ENCODE measurements at regions not wholly inside any gene's neighbourhood (a gene's known extent, or its start where the extent isn't known, plus 50 kb on each side); places are given as distances from the start of the nearest gene placed in this dataset.
A peak's percentile ranks its signal among the peaks of the same experiment; 100 is the strongest.

GRCh38 chr11:27908621-27909020, 199.3 kb downstream of the KIF18A start:
- intact Hi-C loops (cut with micrococcal nuclease): loop anchor here in 1 of 2 donors (10.0 kb wide), 1 partner anchor 1084 kb away; no protein-coding TSS in a partner anchor
- Histone ChIP-seq H3K4me1 (ENCODE audit: control insufficient read depth in 1 of 2, insufficient read depth in 2 of 2, low read length in 2 of 2) (no peaks in the 10 kb centered on the region), H3K4me2 (replicated peaks; ENCODE audit: extremely low read depth, low read length, poor library complexity, severe bottlenecking) (no peak overlapping the region), H4K20me1 (ENCODE audit: insufficient read depth, low read length) (no peaks in the 10 kb centered on the region), H3K27ac (ENCODE audit: low read depth in 1 of 2, low read length in 2 of 2) (no peak overlapping the region), H3K27me3 (ENCODE audit: control insufficient read depth in 2 of 2, insufficient read depth in 2 of 2, low read length in 2 of 2) (no peaks in the 10 kb centered on the region), H3K36me3 (replicated peaks in 1 of 2; ENCODE audit: control insufficient read depth in 1 of 2, insufficient read depth in 2 of 2, low read length in 2 of 2) (no peaks in the 10 kb centered on the region), H3K9me3 (replicated peaks in 1 of 2; ENCODE audit: control insufficient read depth in 1 of 2, insufficient read depth in 1 of 2, low read length in 2 of 2) (peaks cover 0 to 3% of the 10 kb centered on the region in 2 donors), H3K79me2 (ENCODE audit: insufficient read depth, low read length) (no peaks in the 10 kb centered on the region), H3K9ac (ENCODE audit: insufficient read depth, low read length, poor library complexity, severe bottlenecking) (no peak overlapping the region), H3K4me3 (replicated peaks in 1 of 3; ENCODE audit: low read depth in 2 of 3, low read length in 3 of 3) (no peak overlapping the region), H2AFZ (ENCODE audit: insufficient read depth, low read depth, low read length, poor library complexity, severe bottlenecking) (no peak overlapping the region)
- H3K4me1 Mint-ChIP-seq: peaks cover 4% of the 10 kb centered on the region
- no peak overlapping the region for H3K4me3 Mint-ChIP-seq
- peak overlapping the region in 1 of 7 donors; percentile 21 for H3K27ac Mint-ChIP-seq
- TF ChIP-seq, protein P1, sequence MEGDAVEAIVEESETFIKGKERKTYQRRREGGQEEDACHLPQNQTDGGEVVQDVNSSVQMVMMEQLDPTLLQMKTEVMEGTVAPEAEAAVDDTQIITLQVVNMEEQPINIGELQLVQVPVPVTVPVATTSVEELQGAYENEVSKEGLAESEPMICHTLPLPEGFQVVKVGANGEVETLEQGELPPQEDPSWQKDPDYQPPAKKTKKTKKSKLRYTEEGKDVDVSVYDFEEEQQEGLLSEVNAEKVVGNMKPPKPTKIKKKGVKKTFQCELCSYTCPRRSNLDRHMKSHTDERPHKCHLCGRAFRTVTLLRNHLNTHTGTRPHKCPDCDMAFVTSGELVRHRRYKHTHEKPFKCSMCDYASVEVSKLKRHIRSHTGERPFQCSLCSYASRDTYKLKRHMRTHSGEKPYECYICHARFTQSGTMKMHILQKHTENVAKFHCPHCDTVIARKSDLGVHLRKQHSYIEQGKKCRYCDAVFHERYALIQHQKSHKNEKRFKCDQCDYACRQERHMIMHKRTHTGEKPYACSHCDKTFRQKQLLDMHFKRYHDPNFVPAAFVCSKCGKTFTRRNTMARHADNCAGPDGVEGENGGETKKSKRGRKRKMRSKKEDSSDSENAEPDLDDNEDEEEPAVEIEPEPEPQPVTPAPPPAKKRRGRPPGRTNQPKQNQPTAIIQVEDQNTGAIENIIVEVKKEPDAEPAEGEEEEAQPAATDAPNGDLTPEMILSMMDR (IDR thresholded peaks at IDR 0.05): no peak
- no peaks in the 10 kb centered on the region for H3K36me3 Mint-ChIP-seq
- no peaks in the 10 kb centered on the region for H3K27me3 Mint-ChIP-seq (ENCODE audit: low read depth in 3 of 3)
- peaks cover 0 to 8% (median 2%) of the 10 kb centered on the region in 7 donors for H3K9me3 Mint-ChIP-seq
- no CpG with 5 or more reads among the region's 3 CpGs for WGBS (ENCODE audit: insufficient coverage)
- DNase-seq: no peak

DNA sequence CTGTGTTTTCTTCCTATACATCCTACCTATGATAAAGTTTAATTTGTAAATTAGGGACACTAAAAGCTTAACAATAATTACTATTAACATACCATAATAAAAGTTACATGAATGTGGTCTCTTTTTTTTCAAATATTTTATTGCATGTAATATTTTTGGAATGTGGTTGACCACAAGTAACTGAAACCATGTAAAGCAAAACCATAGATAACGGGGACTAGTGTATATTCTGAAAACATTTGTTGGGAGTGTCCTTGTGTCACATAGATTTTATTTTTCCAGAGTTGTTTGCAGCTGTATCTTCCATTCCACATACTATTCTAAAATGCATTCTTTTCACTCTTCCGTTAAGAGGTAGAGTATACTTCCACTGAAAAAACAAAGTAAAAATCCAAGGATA, 200.4 kb downstream of the KIF18A start:
- TF ChIP-seq, protein P1 (IDR thresholded peaks at IDR 0.05): no peak
- H3K27me3 Mint-ChIP-seq (ENCODE audit: low read depth in 3 of 3): peaks cover 0 to 2% (median 0%) of the 10 kb centered on the region in 3 donors
- peaks cover 4% of the 10 kb centered on the region for H3K4me1 Mint-ChIP-seq
- Histone ChIP-seq H3K4me3 (replicated peaks in 1 of 3; ENCODE audit: low read depth in 2 of 3, low read length in 3 of 3) (no peak overlapping the region), H3K9me3 (replicated peaks in 1 of 2; ENCODE audit: control insufficient read depth in 1 of 2, insufficient read depth in 1 of 2, low read length in 2 of 2) (peaks cover 0 to 3% of the 10 kb centered on the region in 2 donors), H3K27me3 (ENCODE audit: control insufficient read depth in 2 of 2, insufficient read depth in 2 of 2, low read length in 2 of 2) (no peaks in the 10 kb centered on the region), H3K4me1 (ENCODE audit: control insufficient read depth in 1 of 2, insufficient read depth in 2 of 2, low read length in 2 of 2) (no peaks in the 10 kb centered on the region), H3K4me2 (replicated peaks; ENCODE audit: extremely low read depth, low read length, poor library complexity, severe bottlenecking) (no peak overlapping the region), H3K27ac (ENCODE audit: low read depth in 1 of 2, low read length in 2 of 2) (no peak overlapping the region), H2AFZ (ENCODE audit: insufficient read depth, low read depth, low read length, poor library complexity, severe bottlenecking) (no peak overlapping the region), H3K79me2 (ENCODE audit: insufficient read depth, low read length) (no peaks in the 10 kb centered on the region), H4K20me1 (ENCODE audit: insufficient read depth, low read length) (no peaks in the 10 kb centered on the region), H3K36me3 (replicated peaks in 1 of 2; ENCODE audit: control insufficient read depth in 1 of 2, insufficient read depth in 2 of 2, low read length in 2 of 2) (no peaks in the 10 kb centered on the region), H3K9ac (ENCODE audit: insufficient read depth, low read length, poor library complexity, severe bottlenecking) (no peak overlapping the region)
- WGBS (ENCODE audit: insufficient coverage): no CpG with 5 or more reads among the region's 2 CpGs
- H3K36me3 Mint-ChIP-seq: no peaks in the 10 kb centered on the region
- intact Hi-C loops (cut with micrococcal nuclease): loop anchor here in 1 of 2 donors (10.0 kb wide), 1 partner anchor 1083 kb away; no protein-coding TSS in a partner anchor
- no peak for DNase-seq
- no peak overlapping the region for H3K27ac Mint-ChIP-seq
- H3K9me3 Mint-ChIP-seq: peaks cover 0 to 8% (median 5%) of the 10 kb centered on the region in 7 donors
- H3K4me3 Mint-ChIP-seq: no peak overlapping the region

Data from CD14-positive monocyte (primary cell).